ENCODE measurements at regions not wholly inside any gene's neighbourhood (a gene's known extent, or its start where the extent isn't known, plus 50 kb on each side); places are given as distances from the start of the nearest gene placed in this dataset.
"Not testable (repeated sequence)": the region's sequence is repeated elsewhere in the genome, so short reads cannot be mapped to it uniquely, and the experiment has no call there.

- Mint-ChIP-seq H3K4me1 (peaks cover 12% of the 10 kb centered on the region), H3K9me3 (no peaks in the 10 kb centered on the region), H3K36me3 (ENCODE audit: low read depth) (no peaks in the 10 kb centered on the region), H3K4me3 (no peak overlapping the region), H3K27ac (no peak overlapping the region), H3K27me3 (no peaks in the 10 kb centered on the region)
- ATAC-seq (replicated peaks) = no peak
Observed at GRCh38 chr4:153084224-153084979, 119.8 kb upstream of the TRIM2 start.

- Mint-ChIP-seq H3K9me3 (no peaks in the 10 kb centered on the region), H3K27ac (peak overlapping the region; percentile 26), H3K36me3 (ENCODE audit: low read depth) (no peaks in the 10 kb centered on the region), H3K27me3 (no peaks in the 10 kb centered on the region), H3K4me3 (peak overlapping the region; percentile 27), H3K4me1 (peaks cover 12% of the 10 kb centered on the region)
- ATAC-seq (replicated peaks) = peak; percentile 96
Observed at GRCh38 chr4:153084980-153085630, 119.1 kb upstream of the TRIM2 start.

- Mint-ChIP-seq H3K4me3 (no peak overlapping the region), H3K9me3 (no peaks in the 10 kb centered on the region), H3K36me3 (ENCODE audit: low read depth) (no peaks in the 10 kb centered on the region), H3K27me3 (no peaks in the 10 kb centered on the region), H3K4me1 (peaks cover 12% of the 10 kb centered on the region), H3K27ac (no peak overlapping the region)
- no peak for ATAC-seq (replicated peaks)
Observed at GRCh38 chr4:153087671-153088194, 116.5 kb upstream of the TRIM2 start.

DNA sequence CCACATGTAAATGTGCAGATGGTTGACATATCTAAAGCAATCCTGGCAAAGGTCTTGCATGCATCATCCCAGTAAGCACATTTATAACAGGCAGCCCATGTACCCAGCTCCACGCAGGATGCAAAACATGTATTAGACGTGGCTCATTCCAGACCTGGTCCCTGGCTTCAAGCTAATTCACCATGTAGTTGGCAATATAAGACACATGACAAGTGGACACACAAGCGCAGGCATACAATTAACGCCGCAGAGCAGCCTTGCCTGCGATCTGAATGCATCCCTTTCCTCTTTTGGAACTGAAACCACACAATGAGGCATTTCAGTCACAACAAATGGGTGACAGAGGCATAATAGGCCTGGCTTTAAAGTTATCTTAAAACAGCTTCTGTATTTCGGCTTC lies 114.5 kb upstream of the TRIM2 start:
- Mint-ChIP-seq H3K27me3 (no peaks in the 10 kb centered on the region), H3K4me1 (peaks cover 7% of the 10 kb centered on the region), H3K9me3 (no peaks in the 10 kb centered on the region), H3K27ac (no peak overlapping the region), H3K4me3 (no peak overlapping the region), H3K36me3 (ENCODE audit: low read depth) (no peaks in the 10 kb centered on the region)
- ATAC-seq (replicated peaks) = no peak

- no peak for ATAC-seq (replicated peaks)
- H3K4me1 Mint-ChIP-seq = peaks cover 5% of the 10 kb centered on the region
- no peaks in the 10 kb centered on the region for H3K27me3 Mint-ChIP-seq
- H3K4me3 Mint-ChIP-seq = no peak overlapping the region
- no peak overlapping the region for H3K27ac Mint-ChIP-seq
- H3K9me3 Mint-ChIP-seq = no peaks in the 10 kb centered on the region
- no peaks in the 10 kb centered on the region for H3K36me3 Mint-ChIP-seq (ENCODE audit: low read depth)
Observed at GRCh38 chr4:153090181-153090580, 114.1 kb upstream of the TRIM2 start.

- Mint-ChIP-seq H3K9me3 (no peaks in the 10 kb centered on the region), H3K27ac (no peak overlapping the region), H3K4me1 (no peaks in the 10 kb centered on the region), H3K36me3 (ENCODE audit: low read depth) (no peaks in the 10 kb centered on the region), H3K27me3 (no peaks in the 10 kb centered on the region), H3K4me3 (no peak overlapping the region)
- ATAC-seq (replicated peaks) = no peak
Observed at GRCh38 chr4:153090670-153091385, 113.4 kb upstream of the TRIM2 start.

GRCh38 chr4:153093396-153093795 lies 110.8 kb upstream of the TRIM2 start:
- no peak overlapping the region for H3K27ac Mint-ChIP-seq
- no peak overlapping the region for H3K4me3 Mint-ChIP-seq
- H3K36me3 Mint-ChIP-seq (ENCODE audit: low read depth) = no peaks in the 10 kb centered on the region
- H3K4me1 Mint-ChIP-seq = no peaks in the 10 kb centered on the region
- no peaks in the 10 kb centered on the region for H3K27me3 Mint-ChIP-seq
- no peaks in the 10 kb centered on the region for H3K9me3 Mint-ChIP-seq
- no peak for ATAC-seq (replicated peaks)

- no peaks in the 10 kb centered on the region for H3K36me3 Mint-ChIP-seq (ENCODE audit: low read depth)
- no peak overlapping the region for H3K4me3 Mint-ChIP-seq
- H3K27me3 Mint-ChIP-seq = no peaks in the 10 kb centered on the region
- no peaks in the 10 kb centered on the region for H3K9me3 Mint-ChIP-seq
- no peak for ATAC-seq (replicated peaks)
- no peaks in the 10 kb centered on the region for H3K4me1 Mint-ChIP-seq
- H3K27ac Mint-ChIP-seq = no peak overlapping the region
Observed at GRCh38 chr4:153093802-153094201, 110.4 kb upstream of the TRIM2 start.

DNA sequence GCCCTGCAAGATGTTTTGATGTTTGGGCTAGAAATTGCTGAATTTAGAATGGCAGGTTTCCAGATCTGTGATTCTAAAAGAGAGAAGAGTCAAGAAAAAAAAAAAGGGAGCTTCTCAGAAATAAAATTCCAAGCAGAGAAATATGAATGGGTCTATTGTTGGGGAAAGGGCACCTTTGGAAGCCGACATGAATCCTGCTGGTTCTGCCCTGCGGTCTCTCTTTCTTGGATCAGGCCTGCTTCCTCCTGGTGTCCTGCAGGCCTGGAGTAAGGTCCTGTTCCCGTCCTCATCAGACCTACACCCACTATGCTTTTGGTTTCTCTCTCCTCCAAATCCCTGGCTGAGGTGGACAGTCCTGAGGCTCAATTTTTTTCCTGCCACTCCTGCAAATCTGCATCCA lies 109.8 kb upstream of the TRIM2 start:
- no peaks in the 10 kb centered on the region for H3K4me1 Mint-ChIP-seq
- H3K36me3 Mint-ChIP-seq (ENCODE audit: low read depth) = no peaks in the 10 kb centered on the region
- no peaks in the 10 kb centered on the region for H3K9me3 Mint-ChIP-seq
- no peak overlapping the region for H3K27ac Mint-ChIP-seq
- no peak for ATAC-seq (replicated peaks)
- H3K27me3 Mint-ChIP-seq = no peaks in the 10 kb centered on the region
- H3K4me3 Mint-ChIP-seq = no peak overlapping the region

DNA sequence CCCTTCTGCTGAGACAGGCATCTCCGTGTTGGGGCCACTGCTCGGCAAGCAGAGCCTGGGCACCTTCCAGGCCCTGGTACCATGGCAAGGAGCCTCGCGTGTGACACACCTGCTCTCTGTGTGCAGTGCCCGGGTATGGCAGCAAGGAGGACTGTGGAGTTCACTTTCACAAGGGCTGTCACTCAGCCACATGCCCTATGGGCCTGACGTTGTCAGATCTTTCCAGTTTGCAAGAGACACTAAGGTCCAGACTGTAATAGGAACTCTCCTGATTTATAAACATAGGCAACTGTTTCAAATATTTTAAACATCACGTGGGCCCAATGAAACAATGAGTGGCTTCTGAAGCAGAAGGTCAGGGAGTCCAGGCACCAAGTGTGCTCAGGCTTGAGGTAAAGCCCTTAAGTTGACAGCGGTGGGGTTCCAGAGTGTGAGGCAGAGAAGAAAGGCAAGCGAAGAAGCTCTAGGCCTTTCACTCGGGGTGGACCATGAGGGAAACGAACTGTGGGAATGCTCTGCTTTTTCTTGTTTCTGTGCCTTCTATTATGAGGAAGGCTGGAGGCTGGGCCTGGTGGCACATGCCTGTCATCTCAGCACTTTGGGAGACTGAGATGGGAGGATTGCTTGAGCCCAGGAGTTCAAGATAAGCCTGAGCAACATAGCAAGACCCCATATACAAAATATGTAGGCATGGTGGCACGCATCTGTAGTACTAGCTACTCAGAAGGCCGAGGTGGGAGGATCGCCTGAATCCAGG lies 108.6 kb upstream of the TRIM2 start:
- no peak overlapping the region for H3K27ac Mint-ChIP-seq
- no peaks in the 10 kb centered on the region for H3K4me1 Mint-ChIP-seq
- ATAC-seq (replicated peaks) = no peak
- H3K27me3 Mint-ChIP-seq = no peaks in the 10 kb centered on the region
- H3K9me3 Mint-ChIP-seq = no peaks in the 10 kb centered on the region
- no peaks in the 10 kb centered on the region for H3K36me3 Mint-ChIP-seq (ENCODE audit: low read depth)
- no peak overlapping the region for H3K4me3 Mint-ChIP-seq

GRCh38 chr4:153096344-153096743 lies 107.9 kb upstream of the TRIM2 start:
- no peaks in the 10 kb centered on the region for H3K27me3 Mint-ChIP-seq
- no peaks in the 10 kb centered on the region for H3K4me1 Mint-ChIP-seq
- no peaks in the 10 kb centered on the region for H3K36me3 Mint-ChIP-seq (ENCODE audit: low read depth)
- no peak overlapping the region for H3K27ac Mint-ChIP-seq
- no peak overlapping the region for H3K4me3 Mint-ChIP-seq
- no peak for ATAC-seq (replicated peaks)
- no peaks in the 10 kb centered on the region for H3K9me3 Mint-ChIP-seq

DNA sequence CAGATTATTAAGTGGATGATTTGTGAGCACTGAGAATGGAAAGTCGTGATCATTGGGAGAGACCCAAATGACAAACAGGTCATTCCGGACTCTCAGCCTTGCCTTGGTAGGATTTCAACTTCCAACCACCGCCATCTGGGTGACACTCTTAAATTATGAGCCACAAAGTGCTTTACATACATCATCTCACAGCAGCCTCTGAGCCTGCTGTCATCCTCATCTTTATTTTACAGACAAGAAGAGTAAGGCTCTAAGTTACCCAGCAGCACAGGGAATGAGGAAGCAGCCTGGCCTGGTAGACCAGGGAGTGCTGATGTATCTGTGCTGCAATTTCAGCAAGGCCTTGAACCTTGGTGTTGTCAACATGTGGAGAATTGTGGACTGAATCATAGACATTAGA lies 105.8 kb upstream of the TRIM2 start:
- Mint-ChIP-seq H3K36me3 (ENCODE audit: low read depth) (no peaks in the 10 kb centered on the region), H3K27ac (no peak overlapping the region), H3K9me3 (no peaks in the 10 kb centered on the region), H3K27me3 (no peaks in the 10 kb centered on the region), H3K4me3 (no peak overlapping the region), H3K4me1 (no peaks in the 10 kb centered on the region)
- ATAC-seq (replicated peaks) = no peak

GRCh38 chr4:153099391-153100140 lies 104.7 kb upstream of the TRIM2 start:
- no peak overlapping the region for H3K27ac Mint-ChIP-seq
- H3K4me1 Mint-ChIP-seq = no peaks in the 10 kb centered on the region
- H3K9me3 Mint-ChIP-seq = no peaks in the 10 kb centered on the region
- H3K36me3 Mint-ChIP-seq (ENCODE audit: low read depth) = no peaks in the 10 kb centered on the region
- H3K27me3 Mint-ChIP-seq = no peaks in the 10 kb centered on the region
- ATAC-seq (replicated peaks) = no peak
- H3K4me3 Mint-ChIP-seq = no peak overlapping the region

- not testable (repeated sequence) for H3K36me3 Mint-ChIP-seq (ENCODE audit: low read depth); H3K27ac Mint-ChIP-seq; H3K4me3 Mint-ChIP-seq; ATAC-seq (replicated peaks); H3K4me1 Mint-ChIP-seq; H3K9me3 Mint-ChIP-seq; H3K27me3 Mint-ChIP-seq
Observed at GRCh38 chr4:153106736-153107135, 97.5 kb upstream of the TRIM2 start.

All from activated T-helper 17 cell treated with anti-CD3 and anti-CD28 coated beads, Interleukin-2, amount 50 U/mL, for 72 hours (primary cell).